HPDE6-E6E7 (cell line): ENCODE measurements at regions not wholly inside any gene's neighbourhood (a gene's known extent, or its start where the extent isn't known, plus 50 kb on each side); places are given as distances from the start of the nearest gene placed in this dataset.
"Not testable (repeated sequence)": the region's sequence is repeated elsewhere in the genome, so short reads cannot be mapped to it uniquely, and the experiment has no call there.

ENCODE experiments used
- DNase-seq: peaks from one replicate; pipeline ENCODE4 v3.0.0; 2011; ENCODE audit warnings: missing footprints; ENCODE audit errors: extremely low spot score

GRCh38 chr2:175872721-175873120 lies 129.3 kb downstream of the LNPK start:
- DNase-seq: no peak

DNA sequence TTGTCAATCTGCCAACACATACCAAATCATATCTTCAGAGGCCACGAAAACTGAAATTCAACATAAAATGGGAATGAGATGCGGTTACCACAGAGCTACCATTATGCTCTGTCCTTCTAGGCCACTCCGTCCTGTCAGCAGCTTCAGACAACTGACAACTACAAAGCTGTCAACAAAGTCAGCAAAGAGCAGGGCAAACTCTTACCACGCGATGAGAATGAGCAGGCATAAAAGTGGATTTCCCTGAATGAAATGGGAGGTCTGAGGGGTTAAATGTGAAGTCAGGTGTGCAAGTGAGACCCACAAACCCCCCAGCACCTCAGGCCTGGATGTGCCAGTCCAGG lies 130.1 kb downstream of the LNPK start:
- DNase-seq: no peak

GRCh38 chr2:175871331-175872004 lies 130.6 kb downstream of the LNPK start:
- no peak for DNase-seq

DNA sequence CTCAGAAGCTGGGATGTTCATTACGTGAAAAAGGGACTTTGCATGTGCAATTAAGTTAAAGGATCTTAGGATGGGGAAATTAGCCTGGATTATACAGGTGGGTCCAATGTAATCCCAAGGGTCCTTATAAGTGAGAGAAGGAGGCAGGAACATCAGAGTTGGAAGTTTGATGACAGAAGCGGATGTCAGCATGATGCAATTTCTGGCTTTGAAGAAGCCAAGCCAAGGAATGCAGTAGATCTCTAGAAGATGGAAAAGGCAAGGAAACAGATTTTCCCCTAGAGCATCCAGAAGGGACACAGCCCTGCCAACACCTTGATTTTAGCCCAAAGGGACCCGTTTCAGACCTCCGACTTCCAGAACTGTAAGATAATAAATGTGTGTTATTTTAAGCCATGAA lies 136.4 kb downstream of the LNPK start:
- DNase-seq: no peak

GRCh38 chr2:175864137-175864850 lies 137.8 kb downstream of the LNPK start:
- DNase-seq: no peak

DNA sequence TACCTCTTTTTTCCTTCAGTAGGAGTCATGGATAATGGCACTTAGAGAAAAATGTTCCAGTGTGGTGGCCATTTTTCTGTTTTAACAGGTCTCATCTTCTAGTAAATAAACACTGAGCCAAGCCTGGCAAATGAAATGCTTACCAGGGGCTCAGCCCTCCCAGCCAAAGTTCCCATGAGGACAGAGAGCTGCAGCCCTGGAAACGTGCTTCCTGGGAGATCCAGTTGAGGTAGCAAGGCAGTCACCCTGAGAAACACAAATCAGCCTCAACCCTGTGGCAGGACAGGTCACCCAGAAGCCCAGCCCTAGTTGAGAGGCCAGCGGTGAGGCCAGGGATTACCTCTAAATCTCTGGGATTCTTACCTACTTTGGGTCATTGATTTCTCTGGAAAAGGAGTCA lies 140.1 kb downstream of the LNPK start:
- no peak for DNase-seq

DNA sequence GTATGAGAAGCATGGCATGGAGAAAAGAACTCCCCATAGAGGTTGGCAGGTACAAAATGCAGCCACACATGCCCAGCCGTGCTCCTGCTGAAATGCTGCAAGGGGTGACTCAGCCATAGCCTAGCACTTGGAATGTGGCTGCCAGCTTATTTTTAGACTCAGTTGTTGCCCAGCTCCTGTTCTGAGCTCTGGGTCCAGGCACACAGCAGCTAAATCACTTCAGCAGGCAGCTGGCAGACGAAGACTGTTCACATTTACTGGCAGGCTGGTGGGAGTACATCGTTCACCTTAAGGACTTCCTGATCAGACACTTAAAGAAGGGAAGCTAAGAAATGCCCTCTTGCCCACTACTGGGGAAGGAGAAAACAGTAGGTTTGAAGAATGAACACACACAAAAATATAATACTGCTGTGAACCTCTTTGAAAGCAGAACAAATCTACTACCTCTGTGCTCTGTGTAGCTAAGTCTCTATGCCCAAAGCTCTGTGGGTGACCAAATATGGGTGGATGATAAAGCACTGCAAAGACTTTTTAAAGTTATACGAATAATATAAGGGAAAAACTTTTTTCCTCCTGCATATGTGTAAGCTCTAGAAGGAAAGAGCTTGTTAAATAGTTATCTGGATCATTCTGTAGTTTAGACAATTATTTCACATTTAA lies 146.1 kb downstream of the LNPK start:
- DNase-seq: peak; percentile 56

- no peak for DNase-seq
Observed at GRCh38 chr2:175855236-175855635, 146.8 kb downstream of the LNPK start.

DNA sequence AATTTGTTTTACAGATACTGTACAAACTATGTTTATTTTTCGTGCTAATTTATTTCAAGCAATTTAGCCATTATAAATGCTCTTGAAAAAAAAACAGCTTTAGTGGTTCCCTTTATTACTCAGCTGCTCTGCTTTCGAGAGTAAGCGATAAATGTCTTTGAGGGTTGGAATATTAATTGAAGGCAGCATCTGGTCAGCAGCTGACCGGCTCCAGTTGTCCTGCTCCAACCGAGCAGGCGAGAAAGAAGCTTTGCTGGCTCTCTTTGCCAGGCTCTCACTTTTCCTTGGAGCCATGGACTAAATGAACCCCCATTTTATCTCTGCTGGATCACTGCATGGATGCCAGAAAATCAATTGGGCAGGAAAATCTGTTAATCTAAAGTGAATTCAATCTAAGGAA lies 147.4 kb downstream of the LNPK start:
- no peak for DNase-seq

GRCh38 chr2:175854129-175854528 lies 147.9 kb downstream of the LNPK start:
- no peak for DNase-seq

DNA sequence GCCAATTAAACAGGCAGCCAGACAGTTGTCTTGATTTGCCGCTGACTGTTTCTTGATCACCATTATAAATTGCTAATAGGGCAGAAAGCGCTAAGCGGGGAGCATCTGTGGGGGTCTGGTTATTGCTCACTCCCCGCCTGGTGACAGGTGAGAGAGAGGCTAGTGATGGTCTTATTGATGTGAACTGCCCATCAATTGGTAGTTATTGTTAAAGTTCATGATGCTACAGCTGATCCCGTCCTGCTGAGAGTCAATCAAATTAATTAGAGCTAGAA lies 148.5 kb downstream of the LNPK start:
- no peak for DNase-seq

DNA sequence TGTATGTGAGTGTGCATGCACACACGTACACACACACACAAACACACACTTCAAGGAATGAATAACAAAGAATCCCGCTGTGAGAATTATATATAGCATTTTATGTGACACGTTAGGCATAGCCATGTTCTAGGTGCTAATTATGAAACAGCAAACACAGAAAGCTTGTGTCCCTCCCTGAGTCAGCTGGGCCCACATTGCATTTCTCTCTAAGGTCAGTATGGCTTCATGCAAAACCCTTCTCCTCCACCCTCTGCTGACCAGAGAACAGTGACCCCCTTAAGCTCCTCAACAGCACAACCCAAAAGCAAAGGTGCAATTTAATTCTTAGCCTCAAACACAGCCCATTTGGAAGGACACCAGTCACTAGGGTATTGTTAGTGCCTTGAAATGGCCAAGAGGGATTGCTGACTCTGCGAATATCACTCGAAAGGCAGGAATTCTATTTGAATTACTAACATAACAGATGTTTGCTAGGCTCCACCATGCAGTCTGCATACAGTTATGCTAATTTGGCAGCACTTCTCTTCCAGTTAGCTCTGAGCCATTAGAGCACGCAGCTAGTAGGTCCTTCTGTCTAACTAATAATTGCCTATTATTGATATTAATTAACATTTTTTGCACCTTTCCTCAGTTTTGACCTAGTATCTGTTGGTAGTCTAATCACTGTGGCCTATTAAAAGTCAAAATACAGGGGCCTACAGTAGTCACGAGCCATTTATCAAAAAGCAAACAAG lies 149.0 kb downstream of the LNPK start:
- no peak for DNase-seq

DNA sequence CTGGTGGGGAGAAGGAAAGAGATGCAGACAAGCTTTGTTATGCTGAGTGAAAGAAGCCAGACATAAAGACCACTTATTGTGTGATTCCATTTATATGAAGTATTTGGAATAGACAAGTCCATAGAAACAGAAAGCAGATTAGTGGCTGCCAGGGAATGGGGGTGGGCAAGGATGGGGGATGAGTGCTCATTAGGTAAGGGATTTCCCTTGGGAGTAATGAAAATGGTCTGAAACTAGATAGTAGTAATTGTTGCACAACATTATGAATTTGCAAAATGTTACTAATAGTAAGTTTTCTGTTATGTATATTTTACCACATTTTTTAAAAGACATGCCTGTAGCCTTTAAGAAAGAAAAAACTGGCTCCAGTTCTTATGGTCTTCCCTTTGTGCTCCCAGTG lies 154.9 kb downstream of the LNPK start:
- DNase-seq: no peak

GRCh38 chr2:175844169-175844568 lies 157.9 kb downstream of the LNPK start:
- DNase-seq: peak; percentile 58

DNA sequence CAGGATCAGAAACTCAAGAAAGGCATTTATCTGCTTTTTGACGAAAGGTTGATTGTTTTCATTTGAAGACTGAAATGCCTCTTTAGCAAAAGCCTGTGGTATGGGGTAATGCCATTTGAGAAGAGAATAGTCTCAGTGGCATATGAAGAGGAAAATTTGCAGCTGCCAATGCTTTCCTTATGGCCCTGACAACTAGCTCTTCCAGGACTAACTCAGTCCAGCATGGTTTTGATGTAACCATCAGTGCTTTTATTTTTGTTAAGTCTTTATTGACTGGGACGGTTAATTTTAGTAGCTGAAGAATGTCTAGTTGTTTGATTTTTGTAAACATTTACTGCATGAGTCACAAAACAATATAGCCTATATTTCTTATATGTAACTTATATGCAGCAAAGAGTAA lies 158.4 kb downstream of the LNPK start:
- no peak for DNase-seq

DNA sequence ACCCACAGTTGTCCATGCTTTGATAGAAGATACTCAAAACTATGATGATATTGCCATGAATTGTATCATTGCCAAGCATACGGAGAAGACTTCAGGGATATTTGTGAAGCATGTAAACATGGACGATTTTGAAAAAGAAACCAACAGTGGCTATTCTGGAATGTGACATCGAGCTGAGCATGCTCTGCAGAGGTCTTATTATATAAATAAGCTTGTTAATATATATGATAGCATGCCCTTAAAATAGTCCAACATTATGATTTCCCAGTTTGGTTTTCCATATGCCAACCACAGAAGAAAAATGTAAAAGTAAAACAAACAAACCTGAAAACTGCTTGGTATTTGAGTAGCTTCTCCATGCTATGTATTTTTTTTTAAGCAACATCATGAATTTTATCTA lies 159.1 kb downstream of the LNPK start:
- no peak for DNase-seq

DNA sequence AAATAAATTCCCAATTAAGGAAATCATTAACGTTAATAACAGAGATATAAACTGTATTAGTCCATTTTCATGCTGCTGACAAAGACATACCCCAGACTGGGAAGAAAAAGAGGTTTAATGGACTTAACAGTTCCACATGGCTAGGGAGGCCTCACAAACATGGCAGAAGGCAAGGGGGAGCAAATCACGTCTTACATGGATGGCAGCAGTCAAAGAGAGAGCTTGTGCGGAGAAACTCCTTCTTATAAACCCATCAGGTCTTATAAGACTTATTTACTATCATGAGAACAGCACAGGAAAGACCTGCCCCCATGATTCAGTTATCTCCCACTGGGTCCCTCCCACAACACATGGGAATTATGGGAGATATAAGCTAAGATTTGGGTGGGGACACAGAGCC lies 161.3 kb downstream of the LNPK start:
- DNase-seq: not testable (repeated sequence)

DNA sequence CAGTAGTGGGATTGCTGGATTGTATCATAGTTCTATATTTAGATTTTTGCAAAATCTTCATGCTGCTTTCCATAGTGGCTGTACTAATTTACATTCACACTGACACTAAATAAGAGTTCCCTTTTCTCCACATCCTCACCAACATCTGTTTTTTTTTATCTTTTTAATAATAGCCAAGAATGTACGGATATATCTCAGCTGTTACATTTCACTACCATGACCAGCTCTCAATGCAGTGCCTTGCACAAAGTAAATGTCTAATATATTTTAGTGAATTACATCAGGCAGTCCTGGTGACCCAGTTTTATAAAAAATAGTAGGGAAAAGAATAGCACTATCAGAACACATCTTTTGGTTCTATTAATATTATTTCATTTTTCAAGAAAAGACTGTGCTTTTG lies 161.8 kb downstream of the LNPK start:
- no peak for DNase-seq

- no peak for DNase-seq
Observed at GRCh38 chr2:175838979-175839378, 163.1 kb downstream of the LNPK start.

DNA sequence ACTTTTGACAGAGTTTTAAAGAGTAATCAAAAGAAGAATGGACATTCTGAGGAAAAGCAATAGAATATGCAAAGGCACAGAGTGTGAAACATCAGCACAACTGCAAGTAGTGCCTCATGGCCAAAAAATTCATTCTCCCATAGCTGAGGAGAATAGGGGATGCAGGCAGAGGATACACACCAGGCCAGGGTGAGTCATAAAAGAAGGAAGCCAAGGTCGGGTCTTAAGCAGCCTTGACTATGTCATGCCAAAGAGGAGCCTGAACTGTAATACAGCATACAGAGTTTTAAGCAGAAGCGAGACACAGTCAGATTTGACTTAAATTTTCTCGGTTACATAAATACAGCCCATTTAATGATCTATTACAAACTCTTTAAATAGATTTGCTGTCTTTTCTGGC lies 165.0 kb downstream of the LNPK start:
- no peak for DNase-seq

GRCh38 chr2:175836361-175836760 lies 165.7 kb downstream of the LNPK start:
- DNase-seq: no peak

DNA sequence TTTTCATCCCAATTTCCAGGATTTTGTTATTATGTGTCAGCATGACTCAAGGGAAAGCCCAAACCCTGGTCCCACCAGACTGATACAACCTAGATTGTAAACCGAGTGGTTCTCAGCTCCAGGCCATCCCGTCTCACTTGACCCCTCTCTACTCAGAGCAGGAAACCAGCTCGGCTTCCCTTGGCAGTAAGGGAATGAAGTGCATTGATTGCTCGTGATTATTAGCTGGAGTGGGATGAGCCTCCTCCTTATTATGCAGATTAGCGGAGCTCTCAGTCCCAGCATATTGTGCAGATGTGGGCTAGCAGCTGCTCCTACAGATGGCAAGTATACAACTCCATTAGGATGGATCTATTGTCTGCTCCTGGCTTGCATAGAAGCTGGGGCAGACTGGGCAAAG lies 167.6 kb downstream of the LNPK start:
- no peak for DNase-seq

GRCh38 chr2:175832866-175833265 lies 169.2 kb downstream of the LNPK start:
- no peak for DNase-seq
